GM12891 (cell line): ENCODE measurements at regions not wholly inside any gene's neighbourhood (a gene's known extent, or its start where the extent isn't known, plus 50 kb on each side); places are given as distances from the start of the nearest gene placed in this dataset.

Experiments
- PAX5 ChIP-seq: IDR thresholded peaks from 2 replicates; pipeline ENCODE4 v1.6.1; 2011; ENCODE audit warnings: low read length, moderate library complexity, mild to moderate bottlenecking; ENCODE audit not compliant: insufficient read depth, severe bottlenecking
- POLR2A ChIP-seq: IDR thresholded peaks from 2 replicates; pipeline ENCODE4 v1.6.1; 2011; ENCODE audit warnings: low read depth, low read length, control low read depth
- POLR2AphosphoS5 ChIP-seq: IDR thresholded peaks from 2 replicates; pipeline ENCODE4 v1.6.1; 2011; ENCODE audit warnings: low read depth, low read length, control low read depth
- POU2F2 ChIP-seq: IDR thresholded peaks from 2 replicates; pipeline ENCODE4 v1.6.1; 2011; ENCODE audit warnings: low read depth, mild to moderate bottlenecking, control low read depth, low read length, moderate library complexity
- SPI1 ChIP-seq: IDR thresholded peaks from 2 replicates; pipeline ENCODE4 v1.6.1; 2011; ENCODE audit warnings: low read depth, low read length, control low read depth
- TAF1 ChIP-seq: IDR thresholded peaks from 2 replicates; pipeline ENCODE4 v1.6.1; 2011; ENCODE audit warnings: low read depth, low read length, control low read depth

DNA sequence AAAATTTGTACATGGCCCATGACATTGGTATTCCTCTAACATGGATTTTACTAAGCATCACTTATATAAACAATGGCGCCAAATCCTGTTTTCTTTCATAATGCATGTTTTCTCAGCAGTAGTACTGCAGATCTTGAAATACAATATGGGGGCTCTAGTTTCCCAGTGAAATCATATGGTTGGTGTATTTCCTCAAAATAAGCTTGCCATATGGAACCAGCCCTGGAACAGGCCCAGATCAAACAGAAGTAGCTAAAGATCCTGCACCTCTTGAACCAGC, 163.9 kb downstream of the ZNF608 start:
- TF ChIP-seq POLR2AphosphoS5 (no peak), POLR2A (no peak), TAF1 (no peak), SPI1 (no peak), POU2F2 (no peak), PAX5 (no peak)
